ENCODE measurements at regions not wholly inside any gene's neighbourhood (a gene's known extent, or its start where the extent isn't known, plus 50 kb on each side); places are given as distances from the start of the nearest gene placed in this dataset.

- Histone ChIP-seq H3K18ac (ENCODE audit: low read length) (no peak overlapping the region), H3K27me3 (ENCODE audit: insufficient read depth, low read length, poor library complexity) (no peaks in the 10 kb centered on the region), H2BK15ac (replicated peaks; ENCODE audit: low read depth) (no peak overlapping the region), H3K4me3 (ENCODE audit: low read length) (no peak overlapping the region), H2AK5ac (ENCODE audit: low read length) (no peak overlapping the region), H2BK5ac (ENCODE audit: low read length) (no peak overlapping the region), H3K79me2 (ENCODE audit: control insufficient read depth, insufficient read depth, low read length) (no peaks in the 10 kb centered on the region), H3K9ac (ENCODE audit: low read length) (no peak overlapping the region), H3K56ac (ENCODE audit: low read length) (no peak overlapping the region), H3K4me2 (ENCODE audit: low read length) (no peak overlapping the region), H3K23ac (ENCODE audit: low read length) (no peak overlapping the region), H3K36me3 (ENCODE audit: control insufficient read depth, insufficient read depth, low read length) (no peaks in the 10 kb centered on the region), H3K79me1 (ENCODE audit: low read length) (no peaks in the 10 kb centered on the region), H3K27ac (ENCODE audit: low read depth, low read length) (no peak overlapping the region), H2BK120ac (ENCODE audit: low read depth, low read length) (no peak overlapping the region), H3K4ac (ENCODE audit: low read depth, low read length) (no peak overlapping the region), H4K8ac (ENCODE audit: low read depth, low read length) (no peak overlapping the region), H4K5ac (ENCODE audit: low read length) (no peak overlapping the region), H3K4me1 (ENCODE audit: control insufficient read depth, low read depth, low read length) (peaks cover 4% of the 10 kb centered on the region)
- no CpG with 5 or more reads among the region's 3 CpGs for WGBS (ENCODE audit: extremely low coverage, insufficient coverage, low lambda C conversion rate)
- DNase-seq, result no peak
Measured at GRCh38 chr12:98360401-98360800, 155.0 kb upstream of the TMPO start.

GRCh38 chr12:98369581-98369980, 145.8 kb upstream of the TMPO start:
- Histone ChIP-seq H2BK15ac (replicated peaks; ENCODE audit: low read depth) (no peak overlapping the region), H3K4me1 (ENCODE audit: control insufficient read depth, low read depth, low read length) (peaks cover 6% of the 10 kb centered on the region), H2BK120ac (ENCODE audit: low read depth, low read length) (no peak overlapping the region), H3K4ac (ENCODE audit: low read depth, low read length) (no peak overlapping the region), H3K23ac (ENCODE audit: low read length) (no peak overlapping the region), H3K79me2 (ENCODE audit: control insufficient read depth, insufficient read depth, low read length) (no peaks in the 10 kb centered on the region), H2AK5ac (ENCODE audit: low read length) (no peak overlapping the region), H3K27ac (ENCODE audit: low read depth, low read length) (no peak overlapping the region), H3K4me3 (ENCODE audit: low read length) (no peak overlapping the region), H3K36me3 (ENCODE audit: control insufficient read depth, insufficient read depth, low read length) (no peaks in the 10 kb centered on the region), H3K18ac (ENCODE audit: low read length) (no peak overlapping the region), H3K79me1 (ENCODE audit: low read length) (no peaks in the 10 kb centered on the region), H3K4me2 (ENCODE audit: low read length) (no peak overlapping the region), H3K27me3 (ENCODE audit: insufficient read depth, low read length, poor library complexity) (no peaks in the 10 kb centered on the region), H2BK5ac (ENCODE audit: low read length) (no peak overlapping the region), H3K9ac (ENCODE audit: low read length) (no peak overlapping the region), H4K5ac (ENCODE audit: low read length) (no peak overlapping the region), H3K56ac (ENCODE audit: low read length) (no peak overlapping the region), H4K8ac (ENCODE audit: low read depth, low read length) (no peak overlapping the region)
- no CpG with 5 or more reads among the region's 4 CpGs for WGBS (ENCODE audit: extremely low coverage, insufficient coverage, low lambda C conversion rate)
- DNase-seq, result no peak

- no peak overlapping the region for H3K23ac ChIP-seq (ENCODE audit: low read length)
- no peak overlapping the region for H3K4ac ChIP-seq (ENCODE audit: low read depth, low read length)
- H3K4me2 ChIP-seq (ENCODE audit: low read length), result no peak overlapping the region
- DNase-seq, result no peak
- H2AK5ac ChIP-seq (ENCODE audit: low read length), result no peak overlapping the region
- no peak overlapping the region for H3K4me3 ChIP-seq (ENCODE audit: low read length)
- peak overlapping the region; percentile 4 for H3K18ac ChIP-seq (ENCODE audit: low read length)
- peak overlapping the region; percentile 56 for H2BK5ac ChIP-seq (ENCODE audit: low read length)
- H3K9ac ChIP-seq (ENCODE audit: low read length), result no peak overlapping the region
- no peak overlapping the region for H2BK120ac ChIP-seq (ENCODE audit: low read depth, low read length)
- no peak overlapping the region for H2BK15ac ChIP-seq (replicated peaks; ENCODE audit: low read depth)
- no peaks in the 10 kb centered on the region for H3K79me1 ChIP-seq (ENCODE audit: low read length)
- H3K27me3 ChIP-seq (ENCODE audit: insufficient read depth, low read length, poor library complexity), result no peaks in the 10 kb centered on the region
- H4K5ac ChIP-seq (ENCODE audit: low read length), result peak overlapping the region; percentile 23
- peaks cover 6% of the 10 kb centered on the region for H3K4me1 ChIP-seq (ENCODE audit: control insufficient read depth, low read depth, low read length)
- peak overlapping the region; percentile 51 for H3K56ac ChIP-seq (ENCODE audit: low read length)
- no peak overlapping the region for H4K8ac ChIP-seq (ENCODE audit: low read depth, low read length)
- no CpG with 5 or more reads among the region's 1 CpG for WGBS (ENCODE audit: extremely low coverage, insufficient coverage, low lambda C conversion rate)
- H3K36me3 ChIP-seq (ENCODE audit: control insufficient read depth, insufficient read depth, low read length), result no peaks in the 10 kb centered on the region
- H3K27ac ChIP-seq (ENCODE audit: low read depth, low read length), result no peak overlapping the region
- H3K79me2 ChIP-seq (ENCODE audit: control insufficient read depth, insufficient read depth, low read length), result no peaks in the 10 kb centered on the region
Measured at GRCh38 chr12:98370976-98371375, 144.4 kb upstream of the TMPO start.

- no peak overlapping the region for H4K5ac ChIP-seq (ENCODE audit: low read length)
- no peak overlapping the region for H3K4me2 ChIP-seq (ENCODE audit: low read length)
- H2BK15ac ChIP-seq (replicated peaks; ENCODE audit: low read depth), result no peak overlapping the region
- no peak overlapping the region for H3K23ac ChIP-seq (ENCODE audit: low read length)
- no peak overlapping the region for H2AK5ac ChIP-seq (ENCODE audit: low read length)
- no peaks in the 10 kb centered on the region for H3K27me3 ChIP-seq (ENCODE audit: insufficient read depth, low read length, poor library complexity)
- peak overlapping the region; percentile 33 for H2BK120ac ChIP-seq (ENCODE audit: low read depth, low read length)
- H2BK5ac ChIP-seq (ENCODE audit: low read length), result peak overlapping the region; percentile 56
- no CpG with 5 or more reads among the region's 3 CpGs for WGBS (ENCODE audit: extremely low coverage, insufficient coverage, low lambda C conversion rate)
- no peaks in the 10 kb centered on the region for H3K36me3 ChIP-seq (ENCODE audit: control insufficient read depth, insufficient read depth, low read length)
- H3K9ac ChIP-seq (ENCODE audit: low read length), result no peak overlapping the region
- peak overlapping the region; percentile 69 for H3K18ac ChIP-seq (ENCODE audit: low read length)
- H3K27ac ChIP-seq (ENCODE audit: low read depth, low read length), result no peak overlapping the region
- no peaks in the 10 kb centered on the region for H3K79me2 ChIP-seq (ENCODE audit: control insufficient read depth, insufficient read depth, low read length)
- DNase-seq, result no peak
- H3K79me1 ChIP-seq (ENCODE audit: low read length), result no peaks in the 10 kb centered on the region
- peaks cover 6% of the 10 kb centered on the region for H3K4me1 ChIP-seq (ENCODE audit: control insufficient read depth, low read depth, low read length)
- H3K4ac ChIP-seq (ENCODE audit: low read depth, low read length), result peak overlapping the region; percentile 60
- H3K56ac ChIP-seq (ENCODE audit: low read length), result peak overlapping the region; percentile 59
- H3K4me3 ChIP-seq (ENCODE audit: low read length), result no peak overlapping the region
- no peak overlapping the region for H4K8ac ChIP-seq (ENCODE audit: low read depth, low read length)
Measured at GRCh38 chr12:98371419-98371818, 144.0 kb upstream of the TMPO start.

GRCh38 chr12:98372340-98373024, 142.9 kb upstream of the TMPO start:
- Histone ChIP-seq H2BK120ac (ENCODE audit: low read depth, low read length) (no peak overlapping the region), H3K79me1 (ENCODE audit: low read length) (no peaks in the 10 kb centered on the region), H3K56ac (ENCODE audit: low read length) (peak overlapping the region; percentile 79), H3K9ac (ENCODE audit: low read length) (no peak overlapping the region), H3K4me3 (ENCODE audit: low read length) (no peak overlapping the region), H3K4me2 (ENCODE audit: low read length) (no peak overlapping the region), H3K27me3 (ENCODE audit: insufficient read depth, low read length, poor library complexity) (no peaks in the 10 kb centered on the region), H3K27ac (ENCODE audit: low read depth, low read length) (no peak overlapping the region), H2BK5ac (ENCODE audit: low read length) (peak overlapping the region; percentile 96), H3K4me1 (ENCODE audit: control insufficient read depth, low read depth, low read length) (peaks cover 6% of the 10 kb centered on the region), H4K8ac (ENCODE audit: low read depth, low read length) (no peak overlapping the region), H2BK15ac (replicated peaks; ENCODE audit: low read depth) (no peak overlapping the region), H3K4ac (ENCODE audit: low read depth, low read length) (no peak overlapping the region), H2AK5ac (ENCODE audit: low read length) (no peak overlapping the region), H3K36me3 (ENCODE audit: control insufficient read depth, insufficient read depth, low read length) (no peaks in the 10 kb centered on the region), H3K79me2 (ENCODE audit: control insufficient read depth, insufficient read depth, low read length) (no peaks in the 10 kb centered on the region), H4K5ac (ENCODE audit: low read length) (no peak overlapping the region), H3K18ac (ENCODE audit: low read length) (peak overlapping the region; percentile 71), H3K23ac (ENCODE audit: low read length) (no peak overlapping the region)
- peak; percentile 51 for DNase-seq
- no CpG with 5 or more reads among the region's 5 CpGs for WGBS (ENCODE audit: extremely low coverage, insufficient coverage, low lambda C conversion rate)

GRCh38 chr12:98373025-98373554, 142.3 kb upstream of the TMPO start:
- peaks cover 6% of the 10 kb centered on the region for H3K4me1 ChIP-seq (ENCODE audit: control insufficient read depth, low read depth, low read length)
- no peak overlapping the region for H4K5ac ChIP-seq (ENCODE audit: low read length)
- no peaks in the 10 kb centered on the region for H3K79me2 ChIP-seq (ENCODE audit: control insufficient read depth, insufficient read depth, low read length)
- no CpG with 5 or more reads among the region's 2 CpGs for WGBS (ENCODE audit: extremely low coverage, insufficient coverage, low lambda C conversion rate)
- no peaks in the 10 kb centered on the region for H3K27me3 ChIP-seq (ENCODE audit: insufficient read depth, low read length, poor library complexity)
- no peak overlapping the region for H3K27ac ChIP-seq (ENCODE audit: low read depth, low read length)
- no peak overlapping the region for H2BK120ac ChIP-seq (ENCODE audit: low read depth, low read length)
- H3K23ac ChIP-seq (ENCODE audit: low read length), result no peak overlapping the region
- H3K36me3 ChIP-seq (ENCODE audit: control insufficient read depth, insufficient read depth, low read length), result no peaks in the 10 kb centered on the region
- peak overlapping the region; percentile 73 for H2BK5ac ChIP-seq (ENCODE audit: low read length)
- H2BK15ac ChIP-seq (replicated peaks; ENCODE audit: low read depth), result no peak overlapping the region
- no peak overlapping the region for H4K8ac ChIP-seq (ENCODE audit: low read depth, low read length)
- H3K18ac ChIP-seq (ENCODE audit: low read length), result no peak overlapping the region
- DNase-seq, result peak; percentile 84
- H3K56ac ChIP-seq (ENCODE audit: low read length), result peak overlapping the region; percentile 73
- no peak overlapping the region for H3K4ac ChIP-seq (ENCODE audit: low read depth, low read length)
- H3K4me3 ChIP-seq (ENCODE audit: low read length), result no peak overlapping the region
- no peak overlapping the region for H3K9ac ChIP-seq (ENCODE audit: low read length)
- H2AK5ac ChIP-seq (ENCODE audit: low read length), result peak overlapping the region; percentile 60
- no peak overlapping the region for H3K4me2 ChIP-seq (ENCODE audit: low read length)
- H3K79me1 ChIP-seq (ENCODE audit: low read length), result no peaks in the 10 kb centered on the region

All from mesendoderm (in vitro differentiated cells).